Peyer's patch (tissue), 4 donors: ENCODE measurements at regions not wholly inside any gene's neighbourhood (a gene's known extent, or its start where the extent isn't known, plus 50 kb on each side); places are given as distances from the start of the nearest gene placed in this dataset.

Experiments
- POLR2A ChIP-seq, 2 donors: fragments of 450-650 bp; IDR thresholded peaks; one replicate each; pipeline ENCODE4 v1.5.1; 2017; ENCODE audit warnings: antibody characterized with exemption in 2 of 2, mild to moderate bottlenecking in 2 of 2, moderate library complexity in 2 of 2
- TF ChIP-seq, protein P1 (sequence below), 6 experiments: fragments of 450-650 bp in 4 of 6; fragments of 200-600 bp in 2 of 6; sonication (generic) in 1 of 6; IDR thresholded peaks; one replicate each; pipeline ENCODE4 v1.5.1; 2017 to 2019; ENCODE audit warnings: antibody characterized with exemption in 6 of 6, mild to moderate bottlenecking in 3 of 6, moderate library complexity in 1 of 6

GRCh38 chr1:101540161-101540560, 303.3 kb downstream of the S1PR1 start:
- TF ChIP-seq, protein P1, sequence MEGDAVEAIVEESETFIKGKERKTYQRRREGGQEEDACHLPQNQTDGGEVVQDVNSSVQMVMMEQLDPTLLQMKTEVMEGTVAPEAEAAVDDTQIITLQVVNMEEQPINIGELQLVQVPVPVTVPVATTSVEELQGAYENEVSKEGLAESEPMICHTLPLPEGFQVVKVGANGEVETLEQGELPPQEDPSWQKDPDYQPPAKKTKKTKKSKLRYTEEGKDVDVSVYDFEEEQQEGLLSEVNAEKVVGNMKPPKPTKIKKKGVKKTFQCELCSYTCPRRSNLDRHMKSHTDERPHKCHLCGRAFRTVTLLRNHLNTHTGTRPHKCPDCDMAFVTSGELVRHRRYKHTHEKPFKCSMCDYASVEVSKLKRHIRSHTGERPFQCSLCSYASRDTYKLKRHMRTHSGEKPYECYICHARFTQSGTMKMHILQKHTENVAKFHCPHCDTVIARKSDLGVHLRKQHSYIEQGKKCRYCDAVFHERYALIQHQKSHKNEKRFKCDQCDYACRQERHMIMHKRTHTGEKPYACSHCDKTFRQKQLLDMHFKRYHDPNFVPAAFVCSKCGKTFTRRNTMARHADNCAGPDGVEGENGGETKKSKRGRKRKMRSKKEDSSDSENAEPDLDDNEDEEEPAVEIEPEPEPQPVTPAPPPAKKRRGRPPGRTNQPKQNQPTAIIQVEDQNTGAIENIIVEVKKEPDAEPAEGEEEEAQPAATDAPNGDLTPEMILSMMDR (IDR thresholded peaks at IDR 0.05): no peak
- no peak for TF ChIP-seq POLR2A (IDR thresholded peaks at IDR 0.05)
